ENCODE measurements at regions not wholly inside any gene's neighbourhood (a gene's known extent, or its start where the extent isn't known, plus 50 kb on each side); places are given as distances from the start of the nearest gene placed in this dataset.

DNA sequence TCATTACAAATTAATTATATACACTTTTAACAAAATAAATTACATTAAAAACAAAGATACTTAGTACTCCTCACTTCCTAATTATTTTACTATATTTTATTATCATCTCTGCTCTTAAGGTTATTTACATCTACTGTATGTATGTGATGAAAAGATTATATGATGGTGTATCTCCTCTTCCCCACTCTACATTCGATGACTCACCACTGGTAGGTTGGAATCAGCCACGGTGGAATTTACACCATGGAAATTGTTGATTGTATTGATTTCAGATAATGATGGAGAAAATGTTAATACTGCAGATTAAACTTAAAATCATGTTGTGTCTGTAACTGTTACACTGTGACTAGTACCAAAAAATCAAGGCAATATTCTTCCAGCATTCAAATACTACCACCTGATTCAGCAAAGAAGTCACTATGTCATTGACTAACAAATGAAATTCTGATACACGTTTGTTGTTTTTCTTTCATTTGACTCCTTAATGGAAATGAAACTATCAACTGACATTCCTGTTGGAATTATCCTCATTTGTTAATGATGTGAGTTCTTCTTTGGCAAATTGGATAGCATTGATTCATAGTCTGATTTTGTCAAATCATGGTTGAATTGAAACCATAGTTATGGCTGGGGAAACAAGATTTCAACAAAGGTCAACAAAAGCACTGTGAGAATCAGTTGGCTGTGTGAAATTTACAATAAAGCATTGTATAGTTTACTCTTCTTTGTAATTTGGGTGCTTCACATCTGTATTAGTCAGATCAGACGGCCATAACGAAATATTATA is 69.0 kb upstream of the NLK start:
- DNase-seq (ENCODE audit: extremely low read depth, low read depth), result no peak

DNA sequence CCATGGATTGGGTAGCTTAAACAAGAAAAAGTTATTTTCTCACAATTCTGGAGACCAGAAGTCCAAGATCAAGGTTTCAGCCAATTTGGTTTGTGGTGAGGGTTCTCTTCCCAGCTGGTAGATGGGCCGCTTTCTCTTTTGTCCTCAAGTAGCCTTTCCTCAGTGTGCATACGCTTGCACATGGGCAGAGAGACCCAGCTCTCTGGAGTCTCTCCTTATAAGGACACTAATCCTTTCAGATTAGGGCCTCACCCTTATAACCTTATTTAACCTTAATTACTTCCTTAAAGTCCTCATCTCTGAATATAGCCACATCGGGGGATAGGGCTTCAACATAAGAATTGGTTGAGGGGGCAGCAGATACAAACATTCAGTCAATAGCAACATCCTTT is 68.4 kb upstream of the NLK start:
- DNase-seq (ENCODE audit: extremely low read depth, low read depth), result no peak

DNA sequence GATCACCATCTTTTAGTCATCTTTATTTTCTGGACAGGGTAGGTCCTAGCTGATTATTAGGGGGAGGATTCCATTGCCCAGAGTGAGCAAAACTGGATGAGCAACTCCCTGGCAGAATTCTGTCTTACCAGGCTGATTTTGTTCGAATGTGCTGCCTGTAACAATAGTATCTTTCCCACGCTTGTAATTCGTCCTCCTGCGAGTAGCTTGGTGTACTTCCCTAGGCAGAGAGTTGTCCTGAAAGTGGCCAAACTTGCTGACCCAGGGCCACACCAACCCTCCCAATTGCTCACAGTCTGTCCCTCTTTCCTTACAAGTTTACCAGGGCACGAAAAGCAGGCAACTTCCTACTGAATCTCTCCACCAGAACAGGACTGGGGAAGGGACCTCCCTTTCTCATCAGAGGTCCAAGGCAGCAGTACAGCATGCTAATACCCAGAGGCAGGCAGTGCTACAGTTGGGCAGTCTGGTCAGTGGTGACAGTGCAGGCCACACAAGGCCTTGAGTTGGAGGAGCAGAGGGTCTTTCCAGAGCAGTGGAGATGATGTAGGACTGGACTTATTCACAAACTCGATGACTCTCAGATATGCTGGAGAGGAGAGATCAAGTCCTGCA is 67.8 kb upstream of the NLK start:
- DNase-seq (ENCODE audit: extremely low read depth, low read depth), result no peak

- no peak for DNase-seq (ENCODE audit: extremely low read depth, low read depth)
Observed at GRCh38 chr17:27975146-27976011, 67.1 kb upstream of the NLK start.

DNA sequence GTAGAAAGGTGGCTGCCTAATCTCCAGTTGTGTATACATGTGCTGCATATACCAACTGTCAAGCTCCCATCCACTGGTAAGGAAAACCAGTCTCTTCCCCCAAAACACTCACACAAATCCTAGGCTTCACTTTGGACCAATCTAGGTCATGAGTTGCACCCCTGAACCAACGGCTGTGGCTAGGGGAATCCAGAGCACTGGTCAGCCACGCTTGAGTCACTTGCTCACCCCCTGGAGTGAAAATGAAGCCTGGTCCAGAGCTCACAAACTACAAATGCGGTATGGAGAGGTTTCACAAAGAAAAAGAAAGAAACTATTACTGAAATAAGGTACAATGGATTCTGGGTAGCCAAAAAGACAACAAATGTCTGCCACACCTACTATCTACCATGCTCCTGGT is 66.1 kb upstream of the NLK start:
- no peak for DNase-seq (ENCODE audit: extremely low read depth, low read depth)

DNA sequence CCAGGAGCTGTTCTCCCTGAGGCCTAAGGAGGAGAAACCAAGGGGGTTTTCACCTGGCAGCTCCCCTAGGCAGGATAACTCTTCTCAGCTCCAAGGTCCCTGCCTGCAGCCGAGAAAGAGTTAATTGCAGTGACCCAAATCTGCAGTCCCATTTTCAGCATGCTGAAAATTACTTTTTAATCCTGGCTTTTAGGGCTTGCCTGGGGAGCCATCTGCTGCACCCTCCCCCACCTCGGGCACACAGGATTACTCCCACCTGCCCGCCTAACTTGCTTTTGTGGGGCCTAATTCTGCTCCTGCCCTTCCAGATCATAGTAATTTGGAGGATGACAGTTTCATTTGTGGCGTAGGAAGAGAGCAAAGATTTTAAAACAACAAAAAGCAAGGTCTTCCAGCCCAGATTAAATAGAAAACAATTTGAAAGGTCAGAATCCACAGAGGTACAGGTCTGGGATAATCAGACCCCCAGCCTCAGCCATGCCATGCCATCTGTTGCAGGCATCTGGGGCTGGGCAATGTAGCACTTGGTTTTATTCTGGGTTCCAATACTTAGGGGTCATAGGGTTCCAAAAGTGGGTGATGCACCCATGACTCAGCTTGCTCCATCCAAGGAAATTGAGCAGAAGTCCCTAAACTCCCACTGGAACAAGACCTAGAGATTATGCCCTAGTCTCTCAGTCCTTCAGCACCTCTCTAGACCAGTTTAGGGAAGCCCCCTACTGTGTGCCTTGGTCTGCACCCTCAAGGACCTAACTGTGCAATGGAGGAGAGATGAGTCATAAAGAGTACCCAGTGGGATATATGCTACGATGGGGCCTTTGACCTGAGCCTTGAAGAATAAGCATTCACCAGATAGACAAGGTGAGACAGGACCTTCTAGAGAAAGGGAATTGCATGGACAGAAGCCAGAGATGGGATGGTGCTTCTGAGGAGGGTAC is 64.5 kb upstream of the NLK start:
- DNase-seq (ENCODE audit: extremely low read depth, low read depth), result no peak

DNA sequence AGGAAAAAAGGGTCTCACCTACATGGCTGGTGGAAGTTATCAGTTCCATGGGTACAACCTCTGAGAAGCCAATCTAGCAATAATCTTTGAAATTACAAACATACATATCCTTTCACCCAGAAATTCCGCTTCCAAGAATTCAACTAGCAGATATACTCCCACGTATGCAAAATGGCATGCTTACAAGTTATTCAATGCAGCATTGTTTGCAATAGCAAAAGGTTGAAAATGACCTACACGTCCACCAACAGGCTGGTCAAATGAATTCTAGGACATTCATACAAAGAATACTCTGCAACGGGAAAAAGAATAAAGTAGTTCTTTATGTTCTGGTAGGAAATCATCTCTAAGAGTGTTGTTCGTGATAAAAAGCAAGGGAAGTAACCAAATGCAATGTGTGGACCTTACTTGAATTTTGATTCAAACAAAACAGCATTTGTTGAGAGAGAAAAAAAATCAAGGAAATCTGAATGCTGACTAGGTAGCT is 63.7 kb upstream of the NLK start:
- no peak for DNase-seq (ENCODE audit: extremely low read depth, low read depth)

DNA sequence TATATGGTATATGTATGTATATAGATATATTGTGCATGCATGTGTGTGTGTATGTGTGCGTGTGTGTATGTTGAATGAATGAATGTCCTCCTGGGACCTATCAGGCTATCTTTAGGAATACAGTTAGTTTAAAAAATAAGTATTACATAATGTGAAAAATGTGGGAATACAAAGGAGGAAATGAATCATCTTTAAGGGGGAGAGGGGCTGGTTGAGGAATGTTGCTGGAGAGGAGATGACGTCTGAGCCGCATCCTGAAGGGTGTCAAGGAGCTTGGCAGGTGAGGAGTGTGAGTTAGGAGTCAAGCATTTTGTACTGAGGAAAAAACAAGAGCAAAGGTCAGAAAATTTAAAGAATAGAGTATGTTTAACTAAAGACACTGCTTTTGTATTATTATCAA is 62.4 kb upstream of the NLK start:
- peak; percentile 3 for DNase-seq (ENCODE audit: extremely low read depth, low read depth)

DNA sequence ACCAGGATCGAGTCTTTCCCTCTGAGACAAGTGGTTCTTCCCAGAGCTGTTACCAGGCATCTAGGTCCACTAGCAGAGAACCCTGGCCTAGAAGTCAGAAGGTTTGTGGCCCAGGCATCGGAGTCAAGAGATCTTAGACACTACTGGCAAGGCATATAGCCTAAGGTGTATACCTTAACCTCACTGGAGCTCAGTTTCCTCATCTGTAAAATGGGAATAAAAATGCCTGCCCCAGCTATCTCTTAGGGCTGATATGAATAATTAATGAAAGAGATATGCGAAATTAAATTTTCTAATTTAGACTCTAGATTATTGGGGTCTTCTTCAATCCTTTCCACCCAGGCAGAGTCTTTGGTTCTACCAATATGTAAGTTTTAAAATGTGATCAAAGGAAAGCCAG is 60.5 kb upstream of the NLK start:
- DNase-seq (ENCODE audit: extremely low read depth, low read depth), result no peak

- no peak for DNase-seq (ENCODE audit: extremely low read depth, low read depth)
Observed at GRCh38 chr17:27982688-27983087, 59.8 kb upstream of the NLK start.

GRCh38 chr17:27983853-27984252 is 58.6 kb upstream of the NLK start:
- DNase-seq (ENCODE audit: extremely low read depth, low read depth), result no peak

GRCh38 chr17:27984404-27984803 is 58.1 kb upstream of the NLK start:
- DNase-seq (ENCODE audit: extremely low read depth, low read depth), result no peak

GRCh38 chr17:27984816-27985215 is 57.7 kb upstream of the NLK start:
- no peak for DNase-seq (ENCODE audit: extremely low read depth, low read depth)

- no peak for DNase-seq (ENCODE audit: extremely low read depth, low read depth)
Observed at GRCh38 chr17:27985306-27985705, 57.2 kb upstream of the NLK start.

DNA sequence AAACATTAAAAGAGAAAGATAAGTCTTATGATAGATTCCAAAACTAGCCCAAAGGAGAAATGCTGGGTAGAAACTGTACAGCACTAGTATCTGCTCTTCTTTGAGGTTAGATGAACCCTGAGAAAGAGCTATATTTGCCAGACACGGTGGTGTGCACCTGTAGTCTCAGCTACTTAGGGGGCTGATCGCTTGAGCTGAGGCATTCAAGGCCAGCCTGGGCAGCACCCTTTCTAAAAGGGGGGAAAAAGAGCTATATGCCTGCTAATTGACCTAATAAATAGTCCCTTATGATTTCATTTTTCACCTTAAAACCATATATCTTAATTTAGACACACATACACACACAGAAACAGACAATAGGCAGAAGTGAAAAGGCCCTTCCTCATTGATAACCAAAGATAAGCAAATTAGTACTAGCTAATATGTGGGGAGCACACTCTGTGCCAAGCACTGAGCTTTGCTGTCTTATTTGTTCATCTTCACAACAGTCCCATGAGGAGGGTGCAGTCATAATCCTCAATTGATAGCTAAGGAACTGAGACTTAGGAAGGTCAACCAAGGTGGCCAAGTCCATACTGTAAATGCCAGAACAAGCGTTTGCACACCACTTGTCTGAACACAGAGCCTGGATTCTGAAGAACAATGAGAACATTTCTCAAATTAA is 56.6 kb upstream of the NLK start:
- no peak for DNase-seq (ENCODE audit: extremely low read depth, low read depth)

GRCh38 chr17:27986805-27987684 is 55.4 kb upstream of the NLK start:
- no peak for DNase-seq (ENCODE audit: extremely low read depth, low read depth)

- DNase-seq (ENCODE audit: extremely low read depth, low read depth), result no peak
Observed at GRCh38 chr17:27989046-27989445, 53.4 kb upstream of the NLK start.

DNA sequence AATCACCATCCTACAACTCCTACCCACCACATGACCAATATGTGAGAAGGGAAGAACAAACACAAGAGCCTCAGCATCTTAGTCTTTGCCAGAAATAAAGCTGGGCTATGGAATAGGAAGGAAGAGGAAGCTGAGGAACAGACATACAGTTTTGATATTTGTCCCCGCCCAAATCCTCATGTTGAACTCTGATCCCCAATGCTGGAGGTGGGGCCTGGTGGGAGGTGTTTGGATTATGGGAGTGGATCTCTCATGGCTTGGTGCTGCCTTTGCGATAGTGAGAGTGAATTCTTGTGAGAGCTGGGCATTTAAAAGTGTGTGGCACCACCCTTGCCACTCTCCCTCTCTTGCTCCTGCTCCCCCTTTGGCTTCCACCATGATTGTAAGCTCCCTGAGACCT is 52.4 kb upstream of the NLK start:
- DNase-seq (ENCODE audit: extremely low read depth, low read depth), result no peak

GRCh38 chr17:27990979-27991378 is 51.5 kb upstream of the NLK start:
- no peak for DNase-seq (ENCODE audit: extremely low read depth, low read depth)

All from NCI-H460 (cell line).